ENCODE measurements at regions not wholly inside any gene's neighbourhood (a gene's known extent, or its start where the extent isn't known, plus 50 kb on each side); places are given as distances from the start of the nearest gene placed in this dataset.
A peak's percentile ranks its signal among the peaks of the same experiment; 100 is the strongest.

DNA sequence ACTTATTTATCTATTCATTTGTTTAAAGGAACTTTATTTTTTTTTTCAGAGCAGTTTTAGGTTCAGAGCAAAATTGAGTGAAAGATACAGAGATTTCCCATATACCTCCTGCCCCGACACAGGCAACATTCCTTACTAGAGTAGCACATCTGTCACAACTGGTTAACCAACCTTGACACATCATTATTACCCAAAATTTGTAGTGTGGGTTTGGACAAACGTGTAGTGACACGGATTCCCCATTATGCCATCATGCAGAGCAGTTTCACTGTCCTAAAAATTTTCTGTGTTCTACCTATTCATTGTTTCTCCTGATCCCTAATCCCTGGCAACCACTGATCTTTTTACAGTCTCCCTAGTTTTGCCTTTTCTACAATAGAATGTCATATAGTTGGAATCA is 57.3 kb upstream of the LHFPL2 start:
- intact Hi-C loops (cut with micrococcal nuclease) = no loop called here
- Histone ChIP-seq H4K20me1 (ENCODE audit: insufficient read depth, low read length) (no peaks in the 10 kb centered on the region), H3K27me3 (ENCODE audit: control insufficient read depth in 2 of 2, insufficient read depth in 2 of 2, low read length in 2 of 2) (no peaks in the 10 kb centered on the region), H3K36me3 (replicated peaks in 1 of 2; ENCODE audit: control insufficient read depth in 1 of 2, insufficient read depth in 2 of 2, low read length in 2 of 2) (no peaks in the 10 kb centered on the region), H3K4me1 (ENCODE audit: control insufficient read depth in 1 of 2, insufficient read depth in 2 of 2, low read length in 2 of 2) (peaks cover 10 to 12% of the 10 kb centered on the region in 2 donors), H2AFZ (ENCODE audit: insufficient read depth, low read depth, low read length, poor library complexity, severe bottlenecking) (no peak overlapping the region), H3K27ac (ENCODE audit: low read depth in 1 of 2, low read length in 2 of 2) (no peak overlapping the region), H3K79me2 (ENCODE audit: insufficient read depth, low read length) (no peaks in the 10 kb centered on the region), H3K9me3 (replicated peaks in 1 of 2; ENCODE audit: control insufficient read depth in 1 of 2, insufficient read depth in 1 of 2, low read length in 2 of 2) (no peaks in the 10 kb centered on the region), H3K4me3 (replicated peaks in 1 of 3; ENCODE audit: low read depth in 2 of 3, low read length in 3 of 3) (no peak overlapping the region), H3K4me2 (replicated peaks; ENCODE audit: extremely low read depth, low read length, poor library complexity, severe bottlenecking) (no peak overlapping the region), H3K9ac (ENCODE audit: insufficient read depth, low read length, poor library complexity, severe bottlenecking) (no peak overlapping the region)
- no peak overlapping the region for H3K27ac Mint-ChIP-seq
- TF ChIP-seq, protein P1, sequence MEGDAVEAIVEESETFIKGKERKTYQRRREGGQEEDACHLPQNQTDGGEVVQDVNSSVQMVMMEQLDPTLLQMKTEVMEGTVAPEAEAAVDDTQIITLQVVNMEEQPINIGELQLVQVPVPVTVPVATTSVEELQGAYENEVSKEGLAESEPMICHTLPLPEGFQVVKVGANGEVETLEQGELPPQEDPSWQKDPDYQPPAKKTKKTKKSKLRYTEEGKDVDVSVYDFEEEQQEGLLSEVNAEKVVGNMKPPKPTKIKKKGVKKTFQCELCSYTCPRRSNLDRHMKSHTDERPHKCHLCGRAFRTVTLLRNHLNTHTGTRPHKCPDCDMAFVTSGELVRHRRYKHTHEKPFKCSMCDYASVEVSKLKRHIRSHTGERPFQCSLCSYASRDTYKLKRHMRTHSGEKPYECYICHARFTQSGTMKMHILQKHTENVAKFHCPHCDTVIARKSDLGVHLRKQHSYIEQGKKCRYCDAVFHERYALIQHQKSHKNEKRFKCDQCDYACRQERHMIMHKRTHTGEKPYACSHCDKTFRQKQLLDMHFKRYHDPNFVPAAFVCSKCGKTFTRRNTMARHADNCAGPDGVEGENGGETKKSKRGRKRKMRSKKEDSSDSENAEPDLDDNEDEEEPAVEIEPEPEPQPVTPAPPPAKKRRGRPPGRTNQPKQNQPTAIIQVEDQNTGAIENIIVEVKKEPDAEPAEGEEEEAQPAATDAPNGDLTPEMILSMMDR (IDR thresholded peaks at IDR 0.05) = no peak
- no peak for DNase-seq
- no peaks in the 10 kb centered on the region for H3K36me3 Mint-ChIP-seq
- no peak overlapping the region for H3K4me3 Mint-ChIP-seq
- WGBS (ENCODE audit: insufficient coverage) = no CpG with 5 or more reads among the region's 3 CpGs
- peaks cover 10% of the 10 kb centered on the region for H3K4me1 Mint-ChIP-seq
- H3K9me3 Mint-ChIP-seq = peaks cover 4 to 16% (median 6%) of the 10 kb centered on the region in 7 donors
- H3K27me3 Mint-ChIP-seq (ENCODE audit: low read depth in 3 of 3) = no peaks in the 10 kb centered on the region

DNA sequence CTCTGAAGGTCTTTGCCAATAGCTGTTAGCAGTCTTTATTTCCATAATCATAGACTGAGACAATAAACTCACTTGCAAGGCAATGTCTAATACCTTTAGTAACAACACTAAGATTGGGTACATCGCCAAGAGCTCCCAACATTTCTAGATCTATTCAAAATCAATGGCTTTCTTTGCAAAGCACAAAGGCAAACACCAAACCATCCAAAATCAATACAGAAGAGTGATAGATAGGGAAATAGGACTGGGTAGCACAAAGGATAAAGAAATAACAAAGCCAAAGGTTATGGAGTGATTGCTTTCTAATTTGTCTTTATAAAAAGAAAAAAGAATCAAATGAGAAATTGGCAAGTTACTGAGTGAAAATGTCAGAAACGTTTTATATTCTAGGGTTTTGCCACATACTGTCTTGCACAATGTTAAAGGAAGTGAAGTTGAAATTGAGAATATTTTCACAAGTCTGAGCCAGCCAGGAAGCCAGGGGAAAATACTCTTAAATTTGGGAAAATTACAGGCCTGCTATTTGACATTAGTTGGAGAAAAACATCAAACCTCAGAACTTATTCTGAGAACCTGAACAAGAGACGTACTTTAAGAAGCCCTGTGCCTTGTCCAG is 53.3 kb upstream of the LHFPL2 start:
- no peaks in the 10 kb centered on the region for H4K20me1 ChIP-seq (ENCODE audit: insufficient read depth, low read length)
- Mint-ChIP-seq H3K9me3 (peaks cover 0 to 4% (median 0%) of the 10 kb centered on the region in 7 donors), H3K4me1 (peaks cover 22% of the 10 kb centered on the region), H3K27ac (peak overlapping the region in 1 of 7 donors; percentile 58), H3K27me3 (ENCODE audit: low read depth in 3 of 3) (peaks cover 0 to 2% (median 0%) of the 10 kb centered on the region in 3 donors), H3K4me3 (no peak overlapping the region), H3K36me3 (no peaks in the 10 kb centered on the region)
- no peaks in the 10 kb centered on the region for H3K9me3 ChIP-seq (replicated peaks in 1 of 2; ENCODE audit: control insufficient read depth in 1 of 2, insufficient read depth in 1 of 2, low read length in 2 of 2)
- intact Hi-C loops (cut with micrococcal nuclease) = no loop called here
- no peaks in the 10 kb centered on the region for H3K36me3 ChIP-seq (replicated peaks in 1 of 2; ENCODE audit: control insufficient read depth in 1 of 2, insufficient read depth in 2 of 2, low read length in 2 of 2)
- no peak overlapping the region for H2AFZ ChIP-seq (ENCODE audit: insufficient read depth, low read depth, low read length, poor library complexity, severe bottlenecking)
- H3K79me2 ChIP-seq (ENCODE audit: insufficient read depth, low read length) = no peaks in the 10 kb centered on the region
- H3K4me3 ChIP-seq (replicated peaks in 1 of 3; ENCODE audit: low read depth in 2 of 3, low read length in 3 of 3) = no peak overlapping the region
- 0% methylated on average over 1 of the region's 3 CpGs for WGBS (ENCODE audit: insufficient coverage)
- TF ChIP-seq, protein P1 (IDR thresholded peaks at IDR 0.05) = no peak
- no peak overlapping the region for H3K9ac ChIP-seq (ENCODE audit: insufficient read depth, low read length, poor library complexity, severe bottlenecking)
- peak in 1 of 3 donors; percentile 11 for DNase-seq
- peaks cover 10 to 19% of the 10 kb centered on the region in 2 donors for H3K4me1 ChIP-seq (ENCODE audit: control insufficient read depth in 1 of 2, insufficient read depth in 2 of 2, low read length in 2 of 2)
- no peaks in the 10 kb centered on the region for H3K27me3 ChIP-seq (ENCODE audit: control insufficient read depth in 2 of 2, insufficient read depth in 2 of 2, low read length in 2 of 2)
- no peak overlapping the region for H3K4me2 ChIP-seq (replicated peaks; ENCODE audit: extremely low read depth, low read length, poor library complexity, severe bottlenecking)
- H3K27ac ChIP-seq (ENCODE audit: low read depth in 1 of 2, low read length in 2 of 2) = no peak overlapping the region
